Endothelial cell (in vitro differentiated cells): ENCODE measurements at regions not wholly inside any gene's neighbourhood (a gene's known extent, or its start where the extent isn't known, plus 50 kb on each side); places are given as distances from the start of the nearest gene placed in this dataset.

Experiments
- DNase-seq: peaks from one replicate; pipeline ENCODE4 v3.0.0; 2021; ENCODE audit warnings: low spot score
- H3K27ac Mint-ChIP-seq: one replicate; pipeline ENCODE4 v1.8.0; 2021; ENCODE audit warnings: mixed read lengths, inconsistent platforms; ENCODE audit not compliant: unreplicated experiment
- H3K27me3 Mint-ChIP-seq: one replicate; pipeline ENCODE4 v1.8.0; 2021; ENCODE audit warnings: mild to moderate bottlenecking, moderate library complexity, mixed read lengths, inconsistent platforms; ENCODE audit not compliant: unreplicated experiment
- H3K36me3 Mint-ChIP-seq: one replicate; pipeline ENCODE4 v1.8.0; 2021; ENCODE audit warnings: mild to moderate bottlenecking, low read depth, mixed read lengths, inconsistent platforms; ENCODE audit not compliant: unreplicated experiment
- H3K4me1 Mint-ChIP-seq: one replicate; pipeline ENCODE4 v1.8.0; 2021; ENCODE audit warnings: mild to moderate bottlenecking, mixed read lengths, inconsistent platforms; ENCODE audit not compliant: unreplicated experiment
- H3K4me3 Mint-ChIP-seq: one replicate; pipeline ENCODE4 v1.8.0; 2021; ENCODE audit warnings: mild to moderate bottlenecking, mixed read lengths, inconsistent platforms; ENCODE audit not compliant: unreplicated experiment
- H3K9me3 Mint-ChIP-seq: one replicate; pipeline ENCODE4 v1.8.0; 2021; ENCODE audit warnings: mixed read lengths, inconsistent platforms; ENCODE audit not compliant: unreplicated experiment
- CTCF ChIP-seq: fragments of 200-600 bp; sonication (generic); IDR thresholded peaks from one replicate; pipeline ENCODE4 v1.5.0; 2021; ENCODE audit warnings: antibody characterized with exemption; ENCODE audit not compliant: unreplicated experiment

- DNase-seq: no peak
- peaks cover 3% of the 10 kb centered on the region for H3K36me3 Mint-ChIP-seq
- H3K27ac Mint-ChIP-seq: no peak overlapping the region
Observed at GRCh38 chr10:29160150-29160617, 128.7 kb upstream of the LYZL1 start.

GRCh38 chr10:29163746-29164145 lies 125.1 kb upstream of the LYZL1 start:
- H3K36me3 Mint-ChIP-seq: peaks cover 3% of the 10 kb centered on the region
- TF ChIP-seq CTCF: no peak
- H3K4me1 Mint-ChIP-seq: no peaks in the 10 kb centered on the region
- H3K27me3 Mint-ChIP-seq: peaks cover 4% of the 10 kb centered on the region
- no peak overlapping the region for H3K27ac Mint-ChIP-seq
- peaks cover 10% of the 10 kb centered on the region for H3K9me3 Mint-ChIP-seq
- H3K4me3 Mint-ChIP-seq: no peak overlapping the region
- DNase-seq: no peak

More at GRCh38 chr10:29160150-29160617, 128.7 kb upstream of the LYZL1 start:
- Mint-ChIP-seq H3K4me1 (no peaks in the 10 kb centered on the region), H3K4me3 (no peak overlapping the region), H3K9me3 (peaks cover 5% of the 10 kb centered on the region), H3K27me3 (peaks cover 4% of the 10 kb centered on the region)
- no peak for TF ChIP-seq CTCF

- Mint-ChIP-seq H3K4me3 (no peak overlapping the region), H3K4me1 (no peaks in the 10 kb centered on the region), H3K27me3 (peaks cover 5% of the 10 kb centered on the region), H3K9me3 (peaks cover 20% of the 10 kb centered on the region), H3K27ac (no peak overlapping the region), H3K36me3 (peaks cover 7% of the 10 kb centered on the region)
- TF ChIP-seq CTCF: no peak
- DNase-seq: no peak
Observed at GRCh38 chr10:29166713-29167112, 122.2 kb upstream of the LYZL1 start.

- no peak for TF ChIP-seq CTCF
Observed at GRCh38 chr10:29169021-29169420, 119.8 kb upstream of the LYZL1 start.

GRCh38 chr10:29171717-29172116 lies 117.2 kb upstream of the LYZL1 start:
- no peak overlapping the region for H3K4me3 Mint-ChIP-seq
- peaks cover 5% of the 10 kb centered on the region for H3K27me3 Mint-ChIP-seq
- H3K4me1 Mint-ChIP-seq: no peaks in the 10 kb centered on the region
- TF ChIP-seq CTCF: no peak
- H3K9me3 Mint-ChIP-seq: peaks cover 13% of the 10 kb centered on the region
- peaks cover 4% of the 10 kb centered on the region for H3K36me3 Mint-ChIP-seq
- no peak overlapping the region for H3K27ac Mint-ChIP-seq
- no peak for DNase-seq

More at GRCh38 chr10:29169021-29169420, 119.8 kb upstream of the LYZL1 start:
- no peak for DNase-seq
- Mint-ChIP-seq H3K4me1 (no peaks in the 10 kb centered on the region), H3K27ac (no peak overlapping the region), H3K27me3 (peaks cover 4% of the 10 kb centered on the region), H3K9me3 (peaks cover 20% of the 10 kb centered on the region), H3K36me3 (peaks cover 7% of the 10 kb centered on the region), H3K4me3 (no peak overlapping the region)
